ENCODE measurements at regions not wholly inside any gene's neighbourhood (a gene's known extent, or its start where the extent isn't known, plus 50 kb on each side); places are given as distances from the start of the nearest gene placed in this dataset.

DNA sequence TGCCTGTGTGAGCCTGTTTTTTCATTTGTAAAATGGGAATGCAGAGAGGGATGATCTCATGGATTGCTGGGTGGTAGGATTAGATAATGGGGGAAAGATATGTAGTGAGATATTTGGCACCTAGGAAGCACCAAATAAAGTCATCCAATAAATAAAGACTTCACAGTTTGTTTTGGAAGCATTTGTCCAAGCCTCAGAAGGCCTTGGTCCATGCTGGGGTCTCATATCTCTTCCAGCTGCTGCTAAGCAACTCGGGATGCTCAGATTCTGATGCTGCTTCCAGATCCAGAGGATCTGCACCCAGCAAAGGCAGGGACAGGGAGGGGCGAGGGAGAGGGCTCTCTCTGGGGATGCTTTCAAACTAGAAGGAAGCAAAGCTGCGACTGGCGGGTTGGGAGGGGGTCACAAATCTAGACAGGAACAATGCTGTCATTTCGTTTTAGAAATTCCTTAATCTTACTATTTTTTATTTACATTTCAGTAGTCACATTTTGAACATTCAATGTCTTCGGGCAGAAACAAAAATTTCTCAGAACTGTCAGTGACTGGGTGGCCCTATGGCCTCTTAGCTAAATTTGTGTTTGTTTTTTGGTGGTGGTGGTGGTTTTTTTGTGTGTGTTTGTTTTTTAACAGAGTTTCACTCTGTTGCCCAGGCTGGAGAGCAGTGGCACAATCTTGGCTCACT, 114.9 kb upstream of the CDH5 start:
- TF ChIP-seq, protein P1, sequence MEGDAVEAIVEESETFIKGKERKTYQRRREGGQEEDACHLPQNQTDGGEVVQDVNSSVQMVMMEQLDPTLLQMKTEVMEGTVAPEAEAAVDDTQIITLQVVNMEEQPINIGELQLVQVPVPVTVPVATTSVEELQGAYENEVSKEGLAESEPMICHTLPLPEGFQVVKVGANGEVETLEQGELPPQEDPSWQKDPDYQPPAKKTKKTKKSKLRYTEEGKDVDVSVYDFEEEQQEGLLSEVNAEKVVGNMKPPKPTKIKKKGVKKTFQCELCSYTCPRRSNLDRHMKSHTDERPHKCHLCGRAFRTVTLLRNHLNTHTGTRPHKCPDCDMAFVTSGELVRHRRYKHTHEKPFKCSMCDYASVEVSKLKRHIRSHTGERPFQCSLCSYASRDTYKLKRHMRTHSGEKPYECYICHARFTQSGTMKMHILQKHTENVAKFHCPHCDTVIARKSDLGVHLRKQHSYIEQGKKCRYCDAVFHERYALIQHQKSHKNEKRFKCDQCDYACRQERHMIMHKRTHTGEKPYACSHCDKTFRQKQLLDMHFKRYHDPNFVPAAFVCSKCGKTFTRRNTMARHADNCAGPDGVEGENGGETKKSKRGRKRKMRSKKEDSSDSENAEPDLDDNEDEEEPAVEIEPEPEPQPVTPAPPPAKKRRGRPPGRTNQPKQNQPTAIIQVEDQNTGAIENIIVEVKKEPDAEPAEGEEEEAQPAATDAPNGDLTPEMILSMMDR (conservative IDR thresholded peaks at IDR 0.05; ENCODE audit: low read length) = no peak
- TF ChIP-seq EZH2phosphoT487 (IDR thresholded peaks at IDR 0.05; ENCODE audit: borderline replicate concordance, low read depth, low read length) = no peak
